ENCODE measurements at regions not wholly inside any gene's neighbourhood (a gene's known extent, or its start where the extent isn't known, plus 50 kb on each side); places are given as distances from the start of the nearest gene placed in this dataset.
"Not testable (repeated sequence)": the region's sequence is repeated elsewhere in the genome, so short reads cannot be mapped to it uniquely, and the experiment has no call there.

DNA sequence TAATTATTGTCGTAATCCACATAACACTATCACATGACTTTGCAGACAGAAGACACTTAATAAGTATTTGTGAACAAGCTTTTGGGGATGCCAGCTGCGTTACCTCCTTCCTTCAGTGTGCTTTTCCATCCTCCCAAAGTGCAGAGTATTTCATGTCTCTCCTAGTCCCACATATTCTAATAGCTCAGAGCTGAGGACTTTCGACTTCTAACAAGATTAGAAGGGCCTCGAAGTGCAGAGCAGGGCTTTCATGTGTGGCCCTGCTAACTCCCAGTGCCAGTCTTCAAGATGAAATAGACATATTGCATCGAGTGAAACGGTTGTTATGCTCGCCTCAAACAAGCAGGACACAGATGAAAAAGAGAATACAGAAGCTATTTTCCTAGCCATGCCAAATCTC, 125.7 kb upstream of the RNF32 start:
- no peak for DNase-seq

DNA sequence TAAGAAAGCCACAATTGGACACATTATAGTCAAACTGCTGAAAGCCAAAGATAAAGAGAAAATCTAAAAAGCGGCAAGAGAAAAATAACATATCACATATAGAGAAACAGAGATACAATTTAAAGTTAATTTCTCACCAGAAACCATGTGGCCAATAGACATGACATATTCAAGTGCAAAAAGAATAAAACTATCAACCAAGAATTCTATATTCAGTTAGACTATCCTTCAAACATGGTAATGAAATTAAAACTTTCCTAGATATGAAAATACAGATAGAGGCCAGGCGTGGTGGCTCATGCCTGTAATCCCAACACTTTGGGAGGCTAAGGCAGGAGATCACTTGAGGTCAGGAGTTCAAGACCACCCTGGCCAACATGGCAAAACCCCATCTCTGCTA, 129.1 kb upstream of the RNF32 start:
- no peak for DNase-seq

DNA sequence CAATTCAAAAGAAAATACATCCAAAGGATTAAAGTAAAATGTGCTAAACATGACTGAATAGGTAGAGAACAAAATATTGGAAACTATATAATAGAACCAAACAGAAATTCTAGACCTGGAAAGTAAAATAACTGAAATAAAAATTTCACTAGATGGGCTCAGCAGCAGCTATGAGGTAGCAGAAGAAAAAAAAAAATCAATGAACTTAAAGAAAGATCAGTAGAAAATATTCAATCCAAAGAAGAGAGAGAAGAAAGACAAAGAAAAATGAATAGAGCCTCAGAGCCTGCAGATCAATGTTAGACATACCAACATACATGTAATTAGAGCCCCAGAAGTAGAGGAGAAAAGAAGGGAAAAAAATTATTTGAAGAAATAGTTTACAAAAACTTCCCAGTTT, 129.6 kb upstream of the RNF32 start:
- no peak for DNase-seq

DNA sequence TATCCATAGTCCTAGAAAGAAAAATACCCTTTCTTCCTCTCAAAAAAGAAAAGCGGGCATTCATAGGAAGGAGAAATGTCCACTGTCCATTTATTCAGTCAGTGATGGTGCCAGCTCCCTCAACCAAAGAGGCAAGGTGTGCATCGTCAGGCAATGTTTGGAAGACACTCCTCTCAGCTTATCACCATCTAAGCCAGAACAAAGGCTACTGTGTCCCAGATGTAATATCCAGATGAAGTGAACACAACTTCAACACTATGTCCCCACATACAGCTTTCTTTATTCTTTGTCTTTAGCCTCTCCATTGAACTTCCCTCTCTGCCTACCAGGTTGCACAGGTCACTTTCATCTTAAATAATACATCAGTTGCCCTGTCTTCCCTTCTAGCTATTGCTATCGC, 131.4 kb upstream of the RNF32 start:
- no peak for DNase-seq

DNA sequence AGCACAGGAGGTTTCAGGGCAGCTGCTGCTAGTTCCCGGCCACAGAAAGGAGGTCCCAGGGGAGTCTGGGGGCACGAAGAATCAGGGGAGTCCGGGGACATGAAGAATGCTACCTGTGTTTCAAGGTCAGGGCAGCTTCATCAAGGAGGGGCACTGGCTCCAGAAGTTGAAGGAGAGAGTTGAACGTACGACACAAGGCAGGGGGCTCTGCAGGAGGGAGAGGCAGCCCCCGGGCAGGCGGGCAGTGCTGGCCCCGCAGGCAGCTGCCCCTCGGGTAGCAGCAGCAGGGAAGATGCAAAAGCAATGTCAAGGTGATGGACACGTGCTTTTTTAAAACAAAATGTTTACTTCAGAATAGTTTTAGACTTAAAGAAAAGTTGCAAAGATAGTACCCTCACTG, 134.7 kb upstream of the RNF32 start:
- DNase-seq = no peak

DNA sequence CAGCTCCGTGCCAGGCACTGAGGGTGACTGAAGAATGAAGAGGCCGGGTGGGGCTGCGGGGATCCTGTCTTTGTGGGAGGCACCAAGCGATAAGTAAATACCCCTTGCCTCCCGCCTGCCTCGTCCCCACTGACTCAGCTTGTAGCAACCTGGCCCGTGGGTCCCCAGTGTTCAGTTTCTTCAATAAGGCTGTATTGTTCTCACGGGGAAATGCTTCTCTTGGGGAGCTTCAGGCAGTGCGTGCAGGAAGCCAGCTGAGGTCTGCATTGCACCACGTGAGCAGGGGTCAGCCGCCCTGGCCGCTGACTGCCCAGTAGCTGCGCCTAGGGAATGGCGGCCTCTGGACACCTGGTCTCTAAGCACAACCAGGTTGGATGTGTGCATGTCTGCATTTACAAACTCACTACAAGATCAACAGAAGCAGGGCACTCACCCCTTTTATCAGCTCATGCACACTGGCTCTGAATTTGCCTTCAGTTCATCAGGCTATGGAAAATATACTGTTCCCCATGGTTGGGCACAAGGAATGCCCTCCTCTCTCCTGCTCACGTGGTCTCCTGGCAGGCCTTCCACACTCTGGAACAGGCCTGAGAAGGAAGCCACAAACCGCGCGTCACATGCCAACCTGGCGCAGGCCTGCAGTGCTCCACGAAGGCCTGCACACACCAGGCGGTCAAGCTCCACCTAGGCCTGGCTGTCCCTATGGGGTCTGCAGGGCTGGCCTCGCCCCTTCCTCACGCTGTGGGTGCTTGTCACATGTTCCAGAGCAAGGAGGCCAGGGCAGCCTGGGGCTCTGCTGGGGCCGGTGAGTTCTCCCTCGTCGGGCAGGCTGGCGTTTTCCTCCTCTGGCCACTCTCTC, 135.7 kb upstream of the RNF32 start:
- no peak for DNase-seq

DNA sequence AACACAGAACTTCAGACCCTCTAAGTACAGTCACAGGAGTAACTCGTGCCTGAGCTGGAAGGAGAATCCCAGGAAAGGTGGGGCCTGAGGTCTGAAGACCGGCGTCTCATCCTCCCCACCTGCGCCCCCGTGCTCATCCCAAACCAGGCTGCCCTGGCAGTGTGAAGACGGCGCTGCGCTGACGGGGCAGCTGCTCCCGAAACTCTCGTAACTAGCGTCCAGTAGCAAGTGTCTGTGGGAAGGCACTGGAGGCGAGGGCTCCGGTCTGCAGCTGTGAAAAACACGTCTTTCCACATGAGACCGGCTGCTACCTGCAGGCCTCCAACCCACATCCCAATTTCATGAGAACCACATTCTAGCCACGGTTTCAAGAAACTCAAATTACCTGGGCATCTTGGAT, 136.6 kb upstream of the RNF32 start:
- no peak for DNase-seq

DNA sequence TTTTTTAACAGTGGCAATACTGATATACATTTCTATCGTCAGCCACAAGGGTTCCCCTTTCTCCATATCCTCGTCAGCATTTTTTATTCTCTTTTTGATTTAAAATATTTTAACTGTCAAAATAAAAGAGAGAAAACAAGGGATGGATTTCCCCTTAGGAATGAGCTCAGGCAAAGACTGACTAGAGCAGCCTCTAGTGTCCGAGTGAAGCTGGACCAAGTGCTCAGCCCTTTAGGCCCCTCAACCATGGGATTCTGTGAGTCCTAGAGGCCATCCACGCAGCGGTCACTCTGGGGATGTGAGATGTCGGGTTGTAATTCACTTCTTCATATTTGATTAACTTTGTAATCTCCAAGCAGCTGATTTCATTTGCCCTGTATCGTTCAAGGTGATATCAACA, 137.4 kb upstream of the RNF32 start:
- DNase-seq = no peak

DNA sequence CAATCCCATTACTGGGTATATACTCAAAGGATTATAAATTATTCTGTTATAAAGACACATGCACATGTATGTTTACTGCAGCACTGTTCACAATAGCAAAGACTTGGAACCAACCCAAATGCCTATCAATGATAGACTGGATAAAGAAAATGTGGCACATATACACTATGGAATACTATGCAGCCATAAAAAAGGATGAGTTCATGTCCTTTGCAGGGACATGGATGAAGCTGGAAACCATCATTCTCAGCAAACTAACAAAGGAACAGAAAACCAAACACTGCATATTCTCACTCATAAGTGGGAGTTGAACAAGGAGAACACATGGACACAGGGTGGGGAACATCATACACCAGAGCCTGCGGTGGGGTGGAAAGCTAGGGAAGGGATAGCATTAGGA, 138.8 kb upstream of the RNF32 start:
- not testable (repeated sequence) for DNase-seq

DNA sequence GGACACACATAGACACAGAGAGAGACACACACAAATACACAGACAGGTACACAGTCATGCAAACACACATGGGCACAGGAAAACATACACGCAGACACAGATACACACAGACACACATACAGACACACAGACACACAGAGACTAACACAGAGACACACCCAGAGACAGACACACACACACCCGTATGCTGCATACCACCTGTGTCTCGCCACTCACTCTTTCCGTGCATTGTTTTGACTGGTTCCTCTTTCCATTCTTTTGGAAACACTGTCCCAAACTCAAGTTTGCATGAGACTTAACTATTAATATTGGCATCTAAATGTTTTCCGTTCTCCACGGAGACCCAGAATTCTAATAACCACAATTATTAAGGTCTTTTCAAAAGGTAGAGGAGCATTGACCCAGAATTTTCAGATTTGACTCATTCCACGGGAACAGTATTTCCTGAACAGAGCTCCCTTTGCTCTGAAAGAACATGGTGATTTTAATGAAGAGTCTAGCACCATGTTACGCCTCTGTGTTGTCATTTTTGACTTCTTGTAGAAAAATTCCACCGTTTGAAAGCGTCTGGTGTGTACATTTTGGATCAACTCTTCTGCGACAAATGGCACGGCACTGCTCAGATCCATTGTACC, 141.2 kb upstream of the RNF32 start:
- no peak for DNase-seq

DNA sequence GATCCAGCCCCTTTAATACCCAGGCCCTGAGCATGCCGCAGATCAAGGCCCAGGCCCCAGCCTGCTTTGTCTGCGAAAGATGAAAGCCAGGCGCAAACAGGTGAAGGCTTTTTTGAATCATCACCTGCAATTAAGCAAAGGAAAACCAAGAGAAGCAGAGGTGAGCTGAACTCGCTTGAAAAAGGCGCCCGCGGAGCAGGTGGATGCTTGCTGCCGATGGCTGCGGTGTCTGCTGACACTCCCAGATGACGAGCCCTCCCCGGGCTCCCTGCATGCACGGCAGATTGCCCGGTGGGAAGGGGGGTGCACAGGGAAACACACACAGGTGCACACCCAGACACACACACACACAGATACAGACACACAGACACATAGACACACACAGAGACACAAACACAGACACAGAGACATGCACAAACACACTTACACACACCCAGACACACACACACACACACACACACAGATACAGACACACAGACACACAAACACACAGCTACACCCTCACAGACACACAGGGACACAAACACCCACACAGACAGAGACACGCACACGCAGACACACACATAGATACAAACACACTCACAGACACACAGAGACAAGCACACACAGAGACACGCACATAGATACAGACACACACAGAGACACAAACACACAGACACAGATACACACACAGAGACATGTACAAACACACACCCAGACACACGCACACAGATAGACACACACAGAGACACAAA, 142.6 kb upstream of the RNF32 start:
- DNase-seq = no peak

DNA sequence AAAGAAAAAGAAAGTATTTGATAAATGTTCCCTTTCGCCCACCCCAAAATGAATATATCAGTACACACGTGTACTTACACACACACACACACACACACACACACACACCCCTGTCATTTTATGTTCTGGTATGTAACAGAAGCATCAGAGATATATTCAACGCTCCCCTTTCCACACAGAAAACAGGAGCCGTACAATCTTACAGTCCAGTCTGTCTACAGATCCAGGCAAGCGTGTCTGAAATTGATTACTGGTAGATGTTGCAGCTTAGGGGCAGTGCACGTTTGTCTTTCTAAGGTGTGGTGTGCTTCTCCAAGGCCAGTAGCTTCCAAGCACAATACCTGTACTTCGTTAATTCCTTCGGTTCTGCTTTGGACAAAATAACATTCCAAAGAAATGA, 143.7 kb upstream of the RNF32 start:
- DNase-seq = no peak

DNA sequence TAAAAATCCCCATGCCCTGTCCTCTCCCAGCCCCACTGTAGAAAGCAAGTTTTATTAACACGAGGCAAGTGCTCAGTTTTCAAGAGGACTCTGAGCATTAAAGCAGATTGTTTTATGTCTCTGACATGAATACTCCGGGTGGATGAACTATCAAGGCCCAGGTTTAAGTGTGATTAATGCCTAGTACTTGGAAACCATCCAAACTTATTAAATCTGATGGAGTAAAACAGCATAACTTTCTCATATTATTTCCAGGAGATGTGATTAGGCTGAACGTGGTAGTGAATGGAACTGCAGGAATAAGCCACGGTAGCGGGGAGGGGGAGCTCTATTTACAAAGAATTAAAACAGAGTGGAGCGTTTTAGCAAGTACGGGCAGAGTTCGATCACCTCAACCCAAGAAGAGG, 144.2 kb upstream of the RNF32 start:
- no peak for DNase-seq

DNA sequence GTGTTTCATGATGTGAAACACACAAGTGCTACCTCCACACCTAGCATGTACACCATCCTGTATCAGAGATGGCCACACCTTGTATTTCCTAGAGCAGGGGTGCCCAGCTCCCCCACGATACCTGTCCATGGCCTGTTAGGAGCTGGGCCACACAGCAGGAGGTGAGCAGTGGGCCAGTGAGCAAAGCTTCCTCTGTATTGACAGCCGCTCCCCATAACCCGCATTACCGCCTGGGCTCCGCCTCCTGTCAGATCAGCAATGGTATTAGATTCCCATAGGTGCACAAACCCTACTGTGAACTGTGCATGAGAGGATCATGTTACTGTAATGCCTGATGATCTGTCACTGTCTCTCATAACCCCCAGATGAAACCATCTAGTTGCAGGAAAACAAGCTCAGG, 145.6 kb upstream of the RNF32 start:
- no peak for DNase-seq

DNA sequence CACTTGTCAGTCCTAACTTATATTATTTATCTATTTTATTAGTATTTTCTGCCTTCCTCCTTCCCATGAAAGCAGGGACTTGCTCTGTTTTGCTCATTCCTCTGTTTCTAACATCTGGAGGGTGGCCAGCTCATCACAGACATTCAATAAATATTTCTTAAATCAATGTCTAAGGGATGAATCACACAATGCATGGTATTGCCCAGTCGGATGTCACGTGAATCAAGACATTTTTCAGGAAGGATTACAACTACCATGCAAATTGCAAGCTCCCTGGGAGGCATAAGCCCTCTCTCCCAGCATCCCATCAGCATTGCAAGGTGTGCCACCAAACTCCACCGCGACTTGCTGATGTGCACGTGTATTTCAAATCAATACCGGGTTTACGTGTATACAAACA, 146.6 kb upstream of the RNF32 start:
- DNase-seq = no peak

DNA sequence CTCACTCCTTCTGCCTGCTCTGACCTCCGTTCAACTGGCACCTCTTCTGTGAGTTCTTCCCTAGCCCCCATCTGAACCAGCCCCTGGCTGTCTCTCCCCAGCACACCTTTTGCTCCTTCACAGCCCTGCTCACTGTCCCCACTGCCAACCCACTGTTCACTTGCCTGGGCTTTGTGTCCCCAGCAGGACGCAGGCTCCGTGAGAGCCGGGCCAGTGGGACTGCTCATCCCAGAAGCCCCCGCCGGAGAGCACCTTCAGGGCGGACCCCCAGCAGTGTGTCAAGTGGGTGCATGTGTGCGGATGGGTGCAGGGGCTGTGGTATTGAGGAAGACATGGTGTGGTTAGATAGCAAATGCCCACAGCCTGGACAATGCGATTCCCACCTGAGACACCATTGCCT, 148.4 kb upstream of the RNF32 start:
- DNase-seq = no peak

DNA sequence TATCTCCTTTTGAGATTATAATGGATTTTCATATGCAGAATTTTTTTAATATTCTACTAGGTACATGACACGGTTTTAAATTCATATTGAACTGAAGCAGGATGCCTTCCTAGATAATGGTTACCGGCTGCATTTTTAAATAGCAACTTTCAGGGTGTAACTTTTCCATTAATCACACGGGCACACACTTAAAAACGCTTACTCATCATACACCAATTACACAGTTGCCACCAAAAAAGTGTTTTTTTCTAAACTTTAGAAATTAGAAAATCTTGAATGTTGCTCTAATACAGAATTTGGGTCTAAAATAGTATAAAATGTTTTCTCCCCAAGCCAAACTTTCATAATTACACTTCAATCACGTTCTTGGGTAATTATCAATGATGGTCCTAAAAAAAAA, 149.1 kb upstream of the RNF32 start:
- no peak for DNase-seq

DNA sequence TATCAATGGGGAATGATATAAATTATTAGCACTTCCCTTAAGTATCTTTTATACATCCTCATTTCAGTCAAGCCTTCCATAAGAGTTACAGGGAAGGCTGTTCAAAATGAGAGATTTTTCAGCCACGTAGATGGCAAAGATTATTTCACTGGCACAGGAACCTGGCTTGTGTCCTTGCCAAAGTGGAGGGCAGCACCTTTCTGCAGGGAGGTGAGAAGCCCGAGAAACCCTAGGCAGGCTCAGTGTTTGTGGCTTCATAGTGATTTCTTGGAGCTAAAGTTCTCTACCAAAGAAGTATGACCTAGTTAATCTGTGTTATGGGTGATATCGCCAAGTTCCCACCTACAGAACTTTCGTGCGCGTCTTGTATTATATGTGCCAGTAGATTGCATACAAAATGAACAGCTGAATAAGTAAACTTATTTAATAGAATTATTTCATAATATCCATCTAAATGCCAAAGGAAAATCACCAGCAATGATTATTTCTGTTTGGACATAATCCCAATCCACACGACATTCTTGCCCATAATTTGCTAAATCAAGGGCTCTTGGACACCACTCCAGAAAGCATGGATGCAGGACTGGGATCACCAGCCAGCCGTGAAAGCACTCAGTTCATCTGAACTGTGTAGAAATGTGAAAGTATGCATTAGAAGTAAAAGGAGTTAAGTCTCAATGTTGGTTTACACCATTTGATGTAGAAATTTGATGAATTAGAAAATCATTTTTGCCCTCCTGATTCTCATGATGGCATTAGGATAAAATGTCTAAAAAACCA, 150.4 kb upstream of the RNF32 start:
- DNase-seq = no peak

DNA sequence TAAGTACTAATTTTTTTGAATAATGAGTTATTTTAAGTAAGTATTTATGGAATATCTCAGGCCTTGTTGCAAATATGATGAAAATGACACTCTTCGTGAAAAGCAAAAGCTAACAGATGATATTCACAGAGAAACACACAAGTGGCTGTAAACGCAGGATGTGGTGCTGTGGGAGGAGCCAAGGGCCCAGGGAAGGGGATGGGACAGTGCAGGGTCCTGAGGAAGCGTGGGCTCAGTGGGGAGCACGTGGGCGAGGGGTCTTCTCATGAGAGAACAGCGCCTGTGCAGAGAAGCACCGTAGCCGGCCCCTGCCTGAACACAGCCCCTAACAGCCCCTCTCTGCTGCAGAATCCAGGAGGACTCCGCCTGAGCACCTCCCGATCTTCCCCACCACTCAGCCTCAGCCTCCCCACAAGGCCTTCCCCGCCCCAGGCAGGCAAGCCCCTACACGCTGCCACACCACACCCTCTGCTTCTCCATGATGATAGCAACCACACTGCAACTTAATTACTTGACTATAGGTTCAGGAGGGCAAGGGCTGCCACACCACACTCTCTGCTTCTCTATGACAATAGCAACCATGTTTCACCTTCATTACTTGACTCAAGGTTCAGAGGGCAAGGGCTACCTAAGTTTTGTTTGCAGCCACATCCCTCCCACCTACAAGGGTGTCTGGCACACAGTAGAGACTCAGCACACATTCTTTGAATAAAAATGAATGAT, 152.6 kb upstream of the RNF32 start:
- no peak for DNase-seq

DNA sequence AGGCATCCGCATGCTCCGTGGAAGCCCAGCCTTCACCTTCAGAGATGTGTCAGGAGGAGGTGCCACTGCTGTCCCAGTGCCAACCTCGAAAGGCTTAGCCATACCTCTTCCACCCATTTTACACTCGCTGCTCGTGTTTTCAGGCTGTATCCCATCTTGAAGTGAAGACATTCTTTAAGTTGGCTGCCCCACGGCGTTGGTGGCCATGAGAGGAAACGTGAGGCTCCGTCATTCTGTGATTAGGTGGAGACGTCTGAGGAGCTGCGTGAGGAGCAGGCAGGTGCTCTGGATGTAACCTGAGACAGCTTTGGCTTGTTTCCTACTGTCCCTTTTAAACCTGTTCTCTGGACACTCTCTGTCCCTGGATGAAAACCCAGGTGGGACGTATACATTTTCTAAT, 159.9 kb upstream of the RNF32 start:
- no peak for DNase-seq

DNA sequence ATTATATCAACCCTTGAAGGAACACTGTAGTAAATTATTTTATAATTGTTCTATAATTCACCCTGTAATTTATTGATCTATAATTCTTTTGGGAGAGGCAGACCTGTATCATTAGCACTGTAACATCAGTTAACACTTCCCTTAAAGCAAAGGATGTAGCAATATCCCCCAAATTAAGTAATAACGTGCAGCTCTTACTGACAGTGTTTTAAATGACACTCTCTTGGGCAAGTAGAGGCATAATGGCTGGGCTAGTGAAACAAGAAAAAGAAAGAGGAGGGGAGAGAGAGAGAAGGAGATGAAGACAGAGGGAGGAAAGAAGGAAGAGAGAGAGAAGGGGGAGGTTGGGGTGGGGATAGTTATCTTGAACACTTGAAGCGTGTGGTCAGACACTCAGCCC, 161.0 kb upstream of the RNF32 start:
- DNase-seq = no peak

DNA sequence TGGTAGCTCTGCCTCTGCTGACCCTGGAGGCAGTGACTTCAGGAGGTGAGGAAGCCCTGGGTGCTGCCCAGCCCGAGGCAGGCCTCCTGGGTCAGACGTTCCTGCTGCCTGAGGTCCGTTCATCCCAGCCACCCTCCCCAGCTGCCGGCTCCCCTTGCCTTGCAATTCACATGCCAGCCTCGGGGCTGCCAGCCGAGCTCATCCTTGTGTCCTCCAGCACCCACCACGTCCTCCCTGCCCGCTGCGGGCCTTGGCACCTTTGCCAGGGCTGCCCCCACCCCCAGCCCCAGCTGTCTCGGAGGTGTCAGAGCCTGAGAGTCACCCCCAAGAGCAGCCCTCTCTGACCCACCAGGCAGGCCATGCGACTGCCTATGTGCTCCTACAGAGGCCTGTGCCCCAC, 162.1 kb upstream of the RNF32 start:
- no peak for DNase-seq

DNA sequence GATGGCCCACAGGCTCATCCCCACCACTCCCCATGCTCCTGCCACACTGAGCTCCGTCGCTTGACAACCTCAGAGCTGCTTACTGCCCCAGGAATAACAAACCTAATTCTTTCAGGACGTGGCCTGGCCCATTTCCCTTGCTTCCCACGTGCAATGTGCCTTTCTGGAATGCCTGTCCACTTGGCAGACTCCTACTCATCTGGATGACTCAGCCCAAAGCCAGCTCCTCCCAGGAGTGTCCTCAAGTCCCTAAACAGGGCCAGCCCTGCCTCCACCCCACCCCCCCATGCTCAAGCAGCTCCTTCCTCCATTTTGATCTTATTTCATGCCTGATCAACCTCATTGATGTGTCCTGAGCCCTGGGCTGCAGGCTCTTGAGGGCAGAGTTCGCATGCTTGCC, 164.9 kb upstream of the RNF32 start:
- DNase-seq = no peak
